HepG2 (cell line): ENCODE measurements at regions not wholly inside any gene's neighbourhood (a gene's known extent, or its start where the extent isn't known, plus 50 kb on each side); places are given as distances from the start of the nearest gene placed in this dataset.

Experiments
- ATAC-seq: fragments of 200-7000 bp; cut with Tn5 transposase; 3 replicates; pipeline ENCODE4 v1.9.1; 2020; ENCODE audit warnings: mild to moderate bottlenecking, moderate library complexity
- BruUV-seq: library from RNA; stranded (reverse); fragments of 400-500 nt; replicated peaks from 2 replicates; lab custom pipeline; 2021; lab: Mats Ljungman, UMichigan
- CTCF ChIA-PET: fragments of 300-600 bp; formaldehyde crosslinking; extraction: SDS; loops from one replicate; lab custom pipeline; 2021; ENCODE audit warnings: low total read pairs, inconsistent platforms, low intra/inter-chr PET ratio; lab: Yijun Ruan, JAX
- POLR2A ChIA-PET: fragments of 350-600 bp; sonication (Branson Sonifier 250); formaldehyde crosslinking; loops from one replicate; lab custom pipeline; 2020; ENCODE audit warnings: antibody characterized with exemption, inconsistent platforms; lab: Yijun Ruan, JAX
- DNase-seq: peaks from one replicate; pipeline ENCODE4 v3.0.0-alpha.2; 2015; ENCODE audit warnings: low spot score
- FAIRE-seq: peaks from 3 replicates; lab custom pipeline; 2011; peaks lifted over from hg19 to GRCh38; lab: Jason Lieb, UNC
- H2AFZ ChIP-seq: one replicate; pipeline ENCODE4 v1.6.1; 2011; ENCODE audit warnings: low read length, inconsistent platforms
- H3K27ac ChIP-seq: fragments of 300-600 bp; 3 replicates; pipeline ENCODE4 v1.8.0; 2011; ENCODE audit warnings: mixed run types, mild to moderate bottlenecking, mixed read lengths, low read length, inconsistent platforms; ENCODE audit not compliant: insufficient read depth; ENCODE audit errors: extremely low read length
- H3K27me3 ChIP-seq, 2 experiments: fragments of 200-600 bp in 1 of 2; 2 replicates in 1 of 2; 3 replicates in 1 of 2; pipeline versions ENCODE4 v1.6.0 to v1.8.0; 2011; ENCODE audit warnings: low read length in 2 of 2, mild to moderate bottlenecking in 2 of 2, moderate library complexity in 2 of 2, inconsistent platforms in 1 of 2; ENCODE audit not compliant: insufficient read depth in 2 of 2, control insufficient read depth in 1 of 2
- H3K36me3 ChIP-seq, 2 experiments: fragments of 200-600 bp in 1 of 2; replicated peaks in 1 of 2; 2 replicates in 1 of 2; 3 replicates in 1 of 2; pipeline versions ENCODE4 v1.5.1 to v1.8.0; 2011; ENCODE audit warnings: low read length in 2 of 2, inconsistent platforms in 1 of 2; ENCODE audit not compliant: insufficient read depth in 2 of 2, control insufficient read depth in 1 of 2
- H3K4me1 ChIP-seq: 2 replicates; pipeline ENCODE4 v1.5.1; 2012; ENCODE audit warnings: low read length, inconsistent platforms; ENCODE audit not compliant: insufficient read depth
- H3K4me2 ChIP-seq: 2 replicates; pipeline ENCODE4 v1.6.0; 2011; ENCODE audit warnings: low read depth, low read length, inconsistent platforms
- H3K4me3 ChIP-seq, 3 experiments: fragments of 200-600 bp in 1 of 3; sonication (generic), shearing (Covaris generic) in 1 of 3; replicated peaks in 1 of 3; 2 replicates each; pipeline ENCODE4 v1.5.1; 2011 to 2016; ENCODE audit warnings: low read length in 3 of 3, inconsistent platforms in 2 of 3, low read depth in 2 of 3, mild to moderate bottlenecking in 2 of 3, control low read depth in 1 of 3, mixed read lengths in 1 of 3; ENCODE audit not compliant: insufficient read depth in 1 of 3
- H3K79me2 ChIP-seq: one replicate; pipeline ENCODE4 v1.6.1; 2011; ENCODE audit warnings: low read length, inconsistent platforms; ENCODE audit not compliant: insufficient read depth
- H3K9ac ChIP-seq: 2 replicates; pipeline ENCODE4 v1.6.0; 2011; ENCODE audit warnings: mild to moderate bottlenecking, low read depth, low read length, inconsistent platforms; ENCODE audit not compliant: insufficient read depth
- H3K9me3 ChIP-seq: 2 replicates; pipeline ENCODE4 v1.5.1; 2012; ENCODE audit warnings: mild to moderate bottlenecking, low read length
- H4K20me1 ChIP-seq: 2 replicates; pipeline ENCODE4 v1.6.0; 2011; ENCODE audit warnings: inconsistent platforms, mild to moderate bottlenecking, low read length, moderate library complexity; ENCODE audit not compliant: insufficient read depth
- ATAD3A ChIP-seq: sonication (generic); formaldehyde crosslinking; IDR thresholded peaks from 2 replicates; pipeline ENCODE4 v1.4.0; 2020; ENCODE audit warnings: missing genetic modification reagents
- FOXA3 ChIP-seq: IDR thresholded peaks from 2 replicates; pipeline ENCODE4 v1.6.1; 2016; ENCODE audit warnings: missing genetic modification reagents, missing compliant biosample characterization
- HES4 ChIP-seq: sonication (generic); formaldehyde crosslinking; IDR thresholded peaks from 2 replicates; pipeline ENCODE4 v1.9.0; 2021; ENCODE audit warnings: mild to moderate bottlenecking, missing genetic modification reagents, borderline replicate concordance
- SALL1 ChIP-seq: sonication (generic); formaldehyde crosslinking; IDR thresholded peaks from 2 replicates; pipeline ENCODE4 v1.8.0; 2022; ENCODE audit warnings: mild to moderate bottlenecking, missing genetic modification reagents
- SMARCC2 ChIP-seq: fragments of 450-650 bp; IDR thresholded peaks from 2 replicates; pipeline ENCODE4 v1.6.1; 2017; ENCODE audit warnings: antibody characterized with exemption, mild to moderate bottlenecking
- SNAI1 ChIP-seq: sonication (generic); formaldehyde crosslinking; IDR thresholded peaks from 2 replicates; pipeline ENCODE4 v1.5.0; 2020; ENCODE audit warnings: mild to moderate bottlenecking, missing genetic modification reagents, borderline replicate concordance
- ZBTB38 ChIP-seq: sonication (generic); formaldehyde crosslinking; IDR thresholded peaks from 2 replicates; pipeline ENCODE4 v1.5.1; 2020; ENCODE audit warnings: mild to moderate bottlenecking, missing genetic modification reagents
- ZNF44 ChIP-seq: sonication (generic); formaldehyde crosslinking; IDR thresholded peaks from 2 replicates; pipeline ENCODE4 v1.5.1; 2020; ENCODE audit warnings: mild to moderate bottlenecking, missing genetic modification reagents
- ZNF557 ChIP-seq: sonication (generic); formaldehyde crosslinking; IDR thresholded peaks from 2 replicates; pipeline ENCODE4 v1.4.0; 2020; ENCODE audit warnings: missing genetic modification reagents
- ZNF607 ChIP-seq: sonication (generic); formaldehyde crosslinking; IDR thresholded peaks from 2 replicates; pipeline ENCODE4 v1.5.1; 2020; ENCODE audit warnings: missing genetic modification reagents, mild to moderate bottlenecking, borderline replicate concordance
- ZNF839 ChIP-seq: sonication (generic); formaldehyde crosslinking; IDR thresholded peaks from 2 replicates; pipeline ENCODE4 v1.4.0; 2020; ENCODE audit warnings: missing genetic modification reagents, mild to moderate bottlenecking, borderline replicate concordance
- ZNF878 ChIP-seq: sonication (generic); formaldehyde crosslinking; IDR thresholded peaks from 2 replicates; pipeline ENCODE4 v1.8.1; 2023; ENCODE audit warnings: mild to moderate bottlenecking, missing genetic modification reagents, moderate library complexity
- ZSCAN31 ChIP-seq: sonication (generic); formaldehyde crosslinking; IDR thresholded peaks from 2 replicates; pipeline ENCODE4 v1.5.0; 2020; ENCODE audit warnings: low read depth, mild to moderate bottlenecking, missing genetic modification reagents
- WGBS: methylation state at CpG from one replicate; pipeline ENCODE4 v1.1.6; 2017; ENCODE audit warnings: low lambda C conversion rate; 5-methylcytosine and 5-hydroxymethylcytosine counted together
- in situ Hi-C: cut with HindIII; loops from 2 replicates; pipeline ENCODE4 v1.10.0; 2017; ENCODE audit warnings: low pct_unique_long_range_greater_than_20kb; ENCODE audit not compliant: extremely low pct_ligation_motif_present
- intact Hi-C: fragments of 100-400 bp; cut with micrococcal nuclease; formaldehyde crosslinking; loops from one replicate; pipeline ENCODE4 v1.10.0; 2022; ENCODE audit not compliant: unreplicated experiment
- TF ChIP-seq, protein P1 (sequence below): sonication (generic); formaldehyde crosslinking; conservative IDR thresholded peaks from 2 replicates; pipeline ENCODE4 v1.4.0; 2020; ENCODE audit warnings: mild to moderate bottlenecking, missing genetic modification reagents, moderate library complexity
- TF ChIP-seq, protein P2 (sequence below): sonication (generic); formaldehyde crosslinking; IDR thresholded peaks from 2 replicates; pipeline ENCODE4 v1.9.0; 2021; ENCODE audit warnings: missing genetic modification reagents, mild to moderate bottlenecking, borderline replicate concordance
- TF ChIP-seq, protein P3 (sequence below): IDR thresholded peaks from 2 replicates; pipeline ENCODE4 v1.6.1; 2018; ENCODE audit warnings: missing genetic modification reagents

DNA sequence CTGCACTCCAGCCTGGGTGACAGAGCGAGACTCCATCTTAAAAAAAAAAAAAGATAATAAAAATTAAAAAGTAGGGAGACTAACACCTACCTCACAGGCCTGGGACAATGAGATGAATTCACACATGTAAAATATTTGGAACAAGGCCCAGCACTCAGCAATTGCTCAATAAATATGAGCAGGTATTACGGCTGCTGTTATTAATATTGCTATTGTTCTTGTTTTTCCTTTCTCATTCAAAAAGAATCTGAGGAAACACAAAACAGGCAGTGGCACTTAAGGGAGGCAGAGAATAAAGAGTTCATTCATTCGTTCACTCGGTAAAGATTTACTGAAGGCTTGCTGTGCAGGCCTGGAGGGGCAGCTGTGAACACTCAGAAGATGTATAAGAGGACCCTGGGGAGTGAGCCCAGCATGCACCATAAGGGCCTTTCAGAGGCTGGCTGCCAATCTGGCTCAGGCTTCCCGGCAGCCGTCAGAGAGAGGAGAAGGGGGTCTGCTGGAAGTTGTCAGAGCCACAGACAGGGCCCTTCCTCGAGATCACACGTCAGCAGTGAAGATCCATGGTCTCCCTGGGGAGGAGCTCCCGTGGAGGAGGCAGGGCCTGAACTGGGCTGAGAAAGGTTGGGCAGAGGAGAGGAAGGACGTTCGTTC lies 51.6 kb upstream of the TCF20 start:
- TF ChIP-seq, protein P1, sequence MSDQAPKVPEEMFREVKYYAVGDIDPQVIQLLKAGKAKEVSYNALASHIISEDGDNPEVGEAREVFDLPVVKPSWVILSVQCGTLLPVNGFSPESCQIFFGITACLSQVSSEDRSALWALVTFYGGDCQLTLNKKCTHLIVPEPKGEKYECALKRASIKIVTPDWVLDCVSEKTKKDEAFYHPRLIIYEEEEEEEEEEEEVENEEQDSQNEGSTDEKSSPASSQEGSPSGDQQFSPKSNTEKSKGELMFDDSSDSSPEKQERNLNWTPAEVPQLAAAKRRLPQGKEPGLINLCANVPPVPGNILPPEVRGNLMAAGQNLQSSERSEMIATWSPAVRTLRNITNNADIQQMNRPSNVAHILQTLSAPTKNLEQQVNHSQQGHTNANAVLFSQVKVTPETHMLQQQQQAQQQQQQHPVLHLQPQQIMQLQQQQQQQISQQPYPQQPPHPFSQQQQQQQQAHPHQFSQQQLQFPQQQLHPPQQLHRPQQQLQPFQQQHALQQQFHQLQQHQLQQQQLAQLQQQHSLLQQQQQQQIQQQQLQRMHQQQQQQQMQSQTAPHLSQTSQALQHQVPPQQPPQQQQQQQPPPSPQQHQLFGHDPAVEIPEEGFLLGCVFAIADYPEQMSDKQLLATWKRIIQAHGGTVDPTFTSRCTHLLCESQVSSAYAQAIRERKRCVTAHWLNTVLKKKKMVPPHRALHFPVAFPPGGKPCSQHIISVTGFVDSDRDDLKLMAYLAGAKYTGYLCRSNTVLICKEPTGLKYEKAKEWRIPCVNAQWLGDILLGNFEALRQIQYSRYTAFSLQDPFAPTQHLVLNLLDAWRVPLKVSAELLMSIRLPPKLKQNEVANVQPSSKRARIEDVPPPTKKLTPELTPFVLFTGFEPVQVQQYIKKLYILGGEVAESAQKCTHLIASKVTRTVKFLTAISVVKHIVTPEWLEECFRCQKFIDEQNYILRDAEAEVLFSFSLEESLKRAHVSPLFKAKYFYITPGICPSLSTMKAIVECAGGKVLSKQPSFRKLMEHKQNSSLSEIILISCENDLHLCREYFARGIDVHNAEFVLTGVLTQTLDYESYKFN (CRISPR knock-in tag) = no peak
- TF ChIP-seq ZNF557 (no peak), SALL1 (no peak), ZNF839 (CRISPR knock-in tag) (no peak), ATAD3A (no peak), ZBTB38 (CRISPR knock-in tag) (no peak), SMARCC2 (no peak), ZNF44 (CRISPR knock-in tag) (no peak), ZNF878 (CRISPR knock-in tag) (no peak), ZSCAN31 (no peak), ZNF607 (CRISPR knock-in tag) (no peak), FOXA3 (CRISPR knock-in tag) (no peak), HES4 (CRISPR knock-in tag) (no peak), SNAI1 (no peak)
- TF ChIP-seq, protein P2, sequence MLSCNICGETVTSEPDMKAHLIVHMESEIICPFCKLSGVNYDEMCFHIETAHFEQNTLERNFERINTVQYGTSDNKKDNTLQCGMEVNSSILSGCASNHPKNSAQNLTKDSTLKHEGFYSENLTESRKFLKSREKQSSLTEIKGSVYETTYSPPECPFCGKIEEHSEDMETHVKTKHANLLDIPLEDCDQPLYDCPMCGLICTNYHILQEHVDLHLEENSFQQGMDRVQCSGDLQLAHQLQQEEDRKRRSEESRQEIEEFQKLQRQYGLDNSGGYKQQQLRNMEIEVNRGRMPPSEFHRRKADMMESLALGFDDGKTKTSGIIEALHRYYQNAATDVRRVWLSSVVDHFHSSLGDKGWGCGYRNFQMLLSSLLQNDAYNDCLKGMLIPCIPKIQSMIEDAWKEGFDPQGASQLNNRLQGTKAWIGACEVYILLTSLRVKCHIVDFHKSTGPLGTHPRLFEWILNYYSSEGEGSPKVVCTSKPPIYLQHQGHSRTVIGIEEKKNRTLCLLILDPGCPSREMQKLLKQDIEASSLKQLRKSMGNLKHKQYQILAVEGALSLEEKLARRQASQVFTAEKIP (CRISPR knock-in tag) = no peak
- TF ChIP-seq, protein P3, sequence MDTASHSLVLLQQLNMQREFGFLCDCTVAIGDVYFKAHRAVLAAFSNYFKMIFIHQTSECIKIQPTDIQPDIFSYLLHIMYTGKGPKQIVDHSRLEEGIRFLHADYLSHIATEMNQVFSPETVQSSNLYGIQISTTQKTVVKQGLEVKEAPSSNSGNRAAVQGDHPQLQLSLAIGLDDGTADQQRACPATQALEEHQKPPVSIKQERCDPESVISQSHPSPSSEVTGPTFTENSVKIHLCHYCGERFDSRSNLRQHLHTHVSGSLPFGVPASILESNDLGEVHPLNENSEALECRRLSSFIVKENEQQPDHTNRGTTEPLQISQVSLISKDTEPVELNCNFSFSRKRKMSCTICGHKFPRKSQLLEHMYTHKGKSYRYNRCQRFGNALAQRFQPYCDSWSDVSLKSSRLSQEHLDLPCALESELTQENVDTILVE (CRISPR knock-in tag) = no peak
- no peak overlapping the region for H3K27ac ChIP-seq
- no peaks in the 10 kb centered on the region for H3K36me3 ChIP-seq
- H3K4me3 ChIP-seq = no peak overlapping the region
- no peaks in the 10 kb centered on the region; the same call in 1 of the 2 replicates for H3K4me1 ChIP-seq
- no peaks in the 10 kb centered on the region for H3K79me2 ChIP-seq
- no peak overlapping the region for H3K4me2 ChIP-seq
- H3K27me3 ChIP-seq = peaks cover 0 to 22% of the 10 kb centered on the region in 2 experiments; a peak in 3 of 5 replicates
- H2AFZ ChIP-seq = no peak overlapping the region
- ATAC-seq = no peak
- in situ Hi-C loops (no loop called here), intact Hi-C loops (no loop called here)
- BruUV-seq = no TSS peak
- FAIRE-seq = no peak
- no peak for DNase-seq
- 29% methylated on average over 10 of the region's 11 CpGs for WGBS
- H3K9me3 ChIP-seq = no peaks in the 10 kb centered on the region
- ChIA-PET CTCF (no interaction called here), POLR2A (no interaction called here)
- H3K9ac ChIP-seq = no peak overlapping the region
- H4K20me1 ChIP-seq = no peaks in the 10 kb centered on the region
